ENCODE measurements at regions not wholly inside any gene's neighbourhood (a gene's known extent, or its start where the extent isn't known, plus 50 kb on each side); places are given as distances from the start of the nearest gene placed in this dataset.

DNA sequence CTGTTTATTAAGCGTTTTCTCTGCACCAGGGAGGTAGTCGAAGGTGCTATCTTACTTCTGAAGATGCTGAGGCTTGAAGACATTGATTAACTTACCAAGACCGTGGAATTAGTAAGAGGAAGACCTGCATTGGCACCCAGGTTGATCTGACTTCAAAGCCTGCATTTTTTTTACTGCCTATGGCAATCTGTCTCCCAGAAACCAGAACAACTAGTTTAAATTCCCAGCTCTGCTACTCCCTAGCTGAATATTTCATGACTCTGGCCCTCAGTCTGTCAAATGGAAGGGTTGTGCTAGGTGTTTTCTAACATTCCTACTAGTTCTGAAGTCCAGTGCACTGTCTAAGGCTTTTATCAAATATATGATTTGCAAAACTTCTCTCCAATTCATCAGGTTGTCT is 52.0 kb upstream of the GRAMD1B start:
- DNase-seq (ENCODE audit: low read depth): no peak
- TF ChIP-seq MYC (IDR thresholded peaks at IDR 0.05; ENCODE audit: low read depth, low read length) (no peak), POLR2A (IDR thresholded peaks at IDR 0.05; ENCODE audit: extremely low read depth, insufficient read length) (no peak), MAX (IDR thresholded peaks at IDR 0.05; ENCODE audit: low read depth, low read length) (no peak)
- TF ChIP-seq, protein P1, sequence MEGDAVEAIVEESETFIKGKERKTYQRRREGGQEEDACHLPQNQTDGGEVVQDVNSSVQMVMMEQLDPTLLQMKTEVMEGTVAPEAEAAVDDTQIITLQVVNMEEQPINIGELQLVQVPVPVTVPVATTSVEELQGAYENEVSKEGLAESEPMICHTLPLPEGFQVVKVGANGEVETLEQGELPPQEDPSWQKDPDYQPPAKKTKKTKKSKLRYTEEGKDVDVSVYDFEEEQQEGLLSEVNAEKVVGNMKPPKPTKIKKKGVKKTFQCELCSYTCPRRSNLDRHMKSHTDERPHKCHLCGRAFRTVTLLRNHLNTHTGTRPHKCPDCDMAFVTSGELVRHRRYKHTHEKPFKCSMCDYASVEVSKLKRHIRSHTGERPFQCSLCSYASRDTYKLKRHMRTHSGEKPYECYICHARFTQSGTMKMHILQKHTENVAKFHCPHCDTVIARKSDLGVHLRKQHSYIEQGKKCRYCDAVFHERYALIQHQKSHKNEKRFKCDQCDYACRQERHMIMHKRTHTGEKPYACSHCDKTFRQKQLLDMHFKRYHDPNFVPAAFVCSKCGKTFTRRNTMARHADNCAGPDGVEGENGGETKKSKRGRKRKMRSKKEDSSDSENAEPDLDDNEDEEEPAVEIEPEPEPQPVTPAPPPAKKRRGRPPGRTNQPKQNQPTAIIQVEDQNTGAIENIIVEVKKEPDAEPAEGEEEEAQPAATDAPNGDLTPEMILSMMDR (IDR thresholded peaks at IDR 0.05; ENCODE audit: low read depth, low read length): no peak
- H3K4me3 ChIP-seq (ENCODE audit: low read depth, low read length): no peak overlapping the region

DNA sequence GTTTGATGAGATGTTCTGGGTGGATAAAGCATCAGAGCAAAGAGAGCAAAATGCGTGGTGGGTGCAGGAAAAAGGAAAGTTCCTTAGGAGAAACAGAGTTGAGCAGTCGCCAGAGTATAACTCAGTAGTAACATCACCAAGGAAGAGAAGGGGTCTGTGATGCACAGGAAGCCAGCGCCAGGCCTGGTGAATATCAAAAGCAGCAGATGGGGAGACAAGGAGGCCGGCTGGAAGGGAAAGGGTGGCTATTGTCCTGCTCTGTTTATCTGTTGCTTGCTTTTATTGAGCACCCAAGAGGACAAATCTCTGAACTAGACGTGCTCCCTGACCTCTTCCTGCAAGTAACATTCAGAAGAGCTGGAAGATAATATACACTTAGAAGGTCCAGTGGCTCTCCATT is 52.7 kb upstream of the GRAMD1B start:
- DNase-seq (ENCODE audit: low read depth): no peak
- no peak overlapping the region for H3K4me3 ChIP-seq (ENCODE audit: low read depth, low read length)
- TF ChIP-seq MAX (IDR thresholded peaks at IDR 0.05; ENCODE audit: low read depth, low read length) (no peak), MYC (IDR thresholded peaks at IDR 0.05; ENCODE audit: low read depth, low read length) (no peak), POLR2A (IDR thresholded peaks at IDR 0.05; ENCODE audit: extremely low read depth, insufficient read length) (no peak)
- TF ChIP-seq, protein P1 (IDR thresholded peaks at IDR 0.05; ENCODE audit: low read depth, low read length): no peak

DNA sequence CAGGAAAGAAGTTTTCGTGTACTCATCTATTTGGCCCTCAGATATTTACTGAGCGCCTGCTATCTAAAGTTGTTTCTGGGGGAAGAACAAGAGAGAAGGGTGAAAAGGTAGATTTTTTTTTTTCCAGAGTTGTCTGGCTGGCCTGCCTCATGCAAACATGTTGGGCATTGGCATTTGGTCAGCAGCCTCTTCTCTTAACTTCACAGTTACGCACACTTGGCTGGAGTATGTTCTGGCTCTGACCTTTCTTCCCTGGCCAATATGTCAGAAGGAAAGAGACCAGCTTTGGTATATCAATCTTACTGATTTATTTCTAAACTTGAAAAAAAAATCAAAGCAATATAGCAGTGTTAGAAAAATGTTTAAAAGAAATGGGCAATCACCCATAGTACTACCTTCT is 54.2 kb upstream of the GRAMD1B start:
- TF ChIP-seq MYC (IDR thresholded peaks at IDR 0.05; ENCODE audit: low read depth, low read length): no peak
- no peak for TF ChIP-seq MAX (IDR thresholded peaks at IDR 0.05; ENCODE audit: low read depth, low read length)
- TF ChIP-seq POLR2A (IDR thresholded peaks at IDR 0.05; ENCODE audit: extremely low read depth, insufficient read length): no peak
- TF ChIP-seq, protein P1 (IDR thresholded peaks at IDR 0.05; ENCODE audit: low read depth, low read length): no peak
- DNase-seq (ENCODE audit: low read depth): no peak
- H3K4me3 ChIP-seq (ENCODE audit: low read depth, low read length): no peak overlapping the region

DNA sequence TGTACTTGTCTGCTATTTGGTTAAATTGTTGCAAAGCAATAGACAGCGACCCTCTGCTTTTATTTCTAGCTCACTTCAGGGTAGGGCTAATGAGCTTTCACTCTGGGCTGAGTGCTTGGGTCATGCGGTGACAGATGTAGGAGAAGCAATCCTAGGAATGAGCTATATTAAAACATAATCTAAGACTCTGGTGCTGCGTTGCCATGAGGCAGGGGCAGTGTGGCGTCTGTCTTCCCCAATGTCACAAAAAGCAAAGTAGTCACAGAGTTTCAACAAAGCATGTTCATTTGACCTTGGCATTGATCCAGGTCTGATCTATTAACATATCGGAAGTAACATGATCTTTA is 55.5 kb upstream of the GRAMD1B start:
- no peak for DNase-seq (ENCODE audit: low read depth)
- H3K4me3 ChIP-seq (ENCODE audit: low read depth, low read length): no peak overlapping the region
- no peak for TF ChIP-seq MAX (IDR thresholded peaks at IDR 0.05; ENCODE audit: low read depth, low read length)
- no peak for TF ChIP-seq POLR2A (IDR thresholded peaks at IDR 0.05; ENCODE audit: extremely low read depth, insufficient read length)

DNA sequence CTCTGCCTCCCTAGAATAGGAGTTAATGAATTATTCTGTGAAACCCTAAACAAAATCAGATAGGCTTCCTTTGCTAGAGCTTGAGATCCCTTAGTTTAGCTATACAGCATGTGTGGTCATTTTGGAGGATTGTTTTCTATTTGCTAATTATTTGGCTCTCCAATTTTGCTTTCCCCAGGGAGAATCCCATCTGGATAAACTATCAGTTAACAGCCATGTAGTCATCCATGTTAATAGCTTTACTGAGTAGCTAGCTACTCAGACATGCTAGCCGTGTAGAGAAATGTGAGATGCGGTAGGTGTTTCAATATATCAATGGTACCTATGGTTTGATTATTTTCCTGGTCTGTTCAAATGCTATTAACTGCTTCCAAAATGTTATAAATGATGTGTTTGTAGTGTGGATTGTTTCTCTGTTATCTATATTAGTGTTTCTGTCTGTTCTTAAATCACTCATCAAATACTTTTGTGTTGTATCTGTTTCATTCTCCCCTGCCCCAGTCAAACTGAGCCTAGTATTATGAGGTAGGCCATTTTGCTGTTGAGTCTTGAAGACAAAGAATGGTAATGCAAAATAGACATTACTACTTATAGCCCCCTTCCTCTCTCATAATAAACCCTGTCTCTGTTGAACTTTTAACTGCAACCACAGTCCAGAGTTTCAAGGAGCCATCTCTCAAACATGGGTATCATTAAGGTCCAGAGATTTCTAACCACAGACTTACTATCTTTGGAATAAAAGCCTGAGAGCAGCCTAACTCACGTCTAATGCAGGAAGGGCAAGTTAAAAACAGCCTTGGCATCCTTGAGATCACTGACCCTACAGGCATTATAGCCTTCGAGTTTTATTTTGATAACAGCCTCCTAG is 56.1 kb upstream of the GRAMD1B start:
- H3K4me3 ChIP-seq (ENCODE audit: low read depth, low read length): no peak overlapping the region
- DNase-seq (ENCODE audit: low read depth): no peak
- TF ChIP-seq MYC (IDR thresholded peaks at IDR 0.05; ENCODE audit: low read depth, low read length) (no peak), MAX (IDR thresholded peaks at IDR 0.05; ENCODE audit: low read depth, low read length) (no peak)
- TF ChIP-seq, protein P1 (IDR thresholded peaks at IDR 0.05; ENCODE audit: low read depth, low read length): no peak

- H3K4me3 ChIP-seq (ENCODE audit: low read depth, low read length): no peak overlapping the region
- no peak for DNase-seq (ENCODE audit: low read depth)
- TF ChIP-seq MAX (IDR thresholded peaks at IDR 0.05; ENCODE audit: low read depth, low read length) (no peak), POLR2A (IDR thresholded peaks at IDR 0.05; ENCODE audit: extremely low read depth, insufficient read length) (no peak), MYC (IDR thresholded peaks at IDR 0.05; ENCODE audit: low read depth, low read length) (no peak)
- TF ChIP-seq, protein P1 (IDR thresholded peaks at IDR 0.05; ENCODE audit: low read depth, low read length): no peak
Measured at GRCh38 chr11:123371506-123372297, 58.4 kb upstream of the GRAMD1B start.

All from NB4 (cell line).